B cell (primary cell): ENCODE measurements at regions not wholly inside any gene's neighbourhood (a gene's known extent, or its start where the extent isn't known, plus 50 kb on each side); places are given as distances from the start of the nearest gene placed in this dataset.
"Not testable (repeated sequence)": the region's sequence is repeated elsewhere in the genome, so short reads cannot be mapped to it uniquely, and the experiment has no call there.

Source experiments
- ATAC-seq: fragments of 200-7000 bp; cut with Tn5 transposase; one replicate; pipeline ENCODE4 v1.10.0; 2021; ENCODE audit warnings: low read depth, mild to moderate bottlenecking, moderate number of reproducible peaks, moderate library complexity
- CTCF ChIA-PET: fragments of 350-600 bp; sonication (Branson Sonifier 250); formaldehyde crosslinking; loops from one replicate; lab custom pipeline; 2021; ENCODE audit warnings: antibody characterized with exemption, inconsistent platforms; lab: Charles Lee
- POLR2A ChIA-PET: fragments of 350-600 bp; sonication (Branson Sonifier 250); formaldehyde crosslinking; loops from one replicate; lab custom pipeline; 2021; ENCODE audit warnings: antibody characterized with exemption; lab: Charles Lee
- DNase-seq: peaks from one replicate; pipeline ENCODE4 v3.0.0; 2013
- H2AFZ ChIP-seq: 2 replicates; pipeline ENCODE4 v1.6.1; 2012; ENCODE audit warnings: mild to moderate bottlenecking, low read depth, low read length; ENCODE audit not compliant: insufficient read depth, poor library complexity, severe bottlenecking
- H3K27ac ChIP-seq, 2 donors: 1 replicate in 1 of 2; 2 replicates in 1 of 2; pipeline ENCODE4 v1.5.1; 2012 to 2013; ENCODE audit warnings: low read length in 2 of 2, mild to moderate bottlenecking in 2 of 2, moderate library complexity in 1 of 2
- H3K27me3 ChIP-seq, 4 experiments: fragments of 200-600 bp in 1 of 4; sonication (generic) in 1 of 4; replicated peaks in 1 of 4; 1 replicate in 2 of 4; 2 replicates in 2 of 4; pipeline versions ENCODE4 v1.6.1 to v1.7.0; 2013 to 2016; ENCODE audit warnings: low read length in 3 of 4, mild to moderate bottlenecking in 2 of 4, mixed read lengths in 1 of 4, moderate library complexity in 1 of 4; ENCODE audit not compliant: insufficient read depth in 4 of 4, control insufficient read depth in 3 of 4; ENCODE audit errors: control extremely low read depth in 1 of 4
- H3K36me3 ChIP-seq, 2 experiments: replicated peaks in 1 of 2; 1 replicate in 1 of 2; 2 replicates in 1 of 2; pipeline versions ENCODE4 v1.6.1 to v1.7.1; 2013; ENCODE audit warnings: low read length in 1 of 2; ENCODE audit not compliant: insufficient read depth in 2 of 2, control insufficient read depth in 1 of 2; ENCODE audit errors: control extremely low read depth in 1 of 2, extremely low read depth in 1 of 2
- H3K4me1 ChIP-seq, 2 donors: fragments of 200-600 bp in 1 of 2; sonication (generic) in 1 of 2; 1 replicate in 1 of 2; 2 replicates in 1 of 2; pipeline versions ENCODE4 v1.5.1 to v1.6.1; 2013 to 2017; ENCODE audit warnings: low read length in 2 of 2; ENCODE audit not compliant: control insufficient read depth in 2 of 2, insufficient read depth in 2 of 2
- H3K4me2 ChIP-seq: replicated peaks from 2 replicates; pipeline ENCODE3; 2012; ENCODE audit warnings: mild to moderate bottlenecking, low read depth, low read length; ENCODE audit not compliant: poor library complexity, severe bottlenecking
- H3K4me3 ChIP-seq, 5 experiments: fragments of 200-600 bp in 1 of 5; sonication (generic) in 1 of 5; 1 replicate in 3 of 5; 2 replicates in 2 of 5; pipeline versions ENCODE4 v1.5.1 to v1.7.0; 2011 to 2016; ENCODE audit warnings: low read length in 4 of 5, mild to moderate bottlenecking in 4 of 5, low read depth in 2 of 5, control low read depth in 1 of 5, moderate library complexity in 1 of 5; ENCODE audit not compliant: insufficient read depth in 1 of 5; ENCODE audit errors: control extremely low read depth in 1 of 5, extremely low read depth in 1 of 5
- H3K79me2 ChIP-seq: fragments of 200-600 bp; sonication (generic); one replicate; pipeline ENCODE4 v1.6.0; 2016; ENCODE audit warnings: low read length; ENCODE audit not compliant: control insufficient read depth, insufficient read depth
- H3K9ac ChIP-seq: fragments of 200-600 bp; sonication (generic); 2 replicates; pipeline ENCODE4 v1.6.1; 2017; ENCODE audit warnings: mild to moderate bottlenecking, low read length, moderate library complexity
- H3K9me3 ChIP-seq, 3 donors: one replicate each; pipeline versions ENCODE4 v1.6.1 to v1.7.1; 2013; ENCODE audit warnings: low read length in 2 of 3; ENCODE audit not compliant: control insufficient read depth in 2 of 3, insufficient read depth in 1 of 3; ENCODE audit errors: control extremely low read depth in 1 of 3
- H4K20me1 ChIP-seq: 2 replicates; pipeline ENCODE4 v1.6.0; 2012; ENCODE audit warnings: mild to moderate bottlenecking, low read length; ENCODE audit not compliant: insufficient read depth, control insufficient read depth, poor library complexity, severe bottlenecking
- H3K27ac Mint-ChIP-seq: one replicate; pipeline ENCODE4 v1.8.0; 2021; ENCODE audit warnings: mixed read lengths
- H3K27me3 Mint-ChIP-seq: one replicate; pipeline ENCODE4 v1.8.0; 2021; ENCODE audit warnings: mixed read lengths
- H3K4me1 Mint-ChIP-seq: one replicate; pipeline ENCODE4 v1.8.0; 2021; ENCODE audit warnings: mixed read lengths
- H3K4me3 Mint-ChIP-seq: one replicate; pipeline ENCODE4 v1.8.0; 2021; ENCODE audit warnings: mixed read lengths
- H3K9me3 Mint-ChIP-seq: one replicate; pipeline ENCODE4 v1.8.0; 2022; ENCODE audit warnings: mixed read lengths; ENCODE audit not compliant: insufficient read depth
- CTCF ChIP-seq: fragments of 200-600 bp; IDR thresholded peaks from one replicate; pipeline ENCODE4 v1.8.0; 2022; ENCODE audit warnings: antibody characterized with exemption, mild to moderate bottlenecking
- EZH2 ChIP-seq: IDR thresholded peaks from 2 replicates; pipeline ENCODE4 v1.6.1; 2012; ENCODE audit warnings: borderline replicate concordance, low read depth, mild to moderate bottlenecking, moderate library complexity, low read length; ENCODE audit not compliant: insufficient read depth, poor library complexity, severe bottlenecking
- WGBS: methylation state at CpG from one replicate; pipeline ENCODE4 v1.1.5; 2013; ENCODE audit warnings: missing lambda C conversion rate; ENCODE audit not compliant: insufficient coverage; 5-methylcytosine and 5-hydroxymethylcytosine counted together
- intact Hi-C: fragments of 100-400 bp; cut with micrococcal nuclease; formaldehyde crosslinking; loops from one replicate; pipeline ENCODE4 v1.10.0; 2022

- no peaks in the 10 kb centered on the region for H3K4me1 Mint-ChIP-seq
- H3K79me2 ChIP-seq: no peaks in the 10 kb centered on the region
- no peak overlapping the region for H3K4me3 ChIP-seq
- H3K36me3 ChIP-seq: no peaks in the 10 kb centered on the region
- TF ChIP-seq EZH2 (no peak), CTCF (no peak)
- no CpG with 5 or more reads among the region's 3 CpGs for WGBS
- H3K9me3 Mint-ChIP-seq: peaks cover 2% of the 10 kb centered on the region
- no peak overlapping the region for H3K9ac ChIP-seq
- intact Hi-C loops: no loop called here
- H2AFZ ChIP-seq: no peak overlapping the region
- ATAC-seq (no peak), DNase-seq (no peak)
- H3K27me3 Mint-ChIP-seq: no peaks in the 10 kb centered on the region
- no peak overlapping the region for H3K4me3 Mint-ChIP-seq
- no peak overlapping the region for H3K4me2 ChIP-seq
- H3K27ac Mint-ChIP-seq: no peak overlapping the region
- H3K4me1 ChIP-seq: no peaks in the 10 kb centered on the region
- H3K27ac ChIP-seq: no peak overlapping the region
- H4K20me1 ChIP-seq: no peaks in the 10 kb centered on the region
- H3K9me3 ChIP-seq: no peaks in the 10 kb centered on the region
- H3K27me3 ChIP-seq: no peaks in the 10 kb centered on the region
- ChIA-PET POLR2A (no interaction called here), CTCF (no interaction called here)
Measured at GRCh38 chr14:40983604-40984003, 623.1 kb upstream of the LRFN5 start.

- ATAC-seq: no peak
- TF ChIP-seq CTCF: no peak
- TF ChIP-seq EZH2: no peak
- H3K4me1 ChIP-seq: no peaks in the 10 kb centered on the region
Measured at GRCh38 chr14:40981247-40981646, 625.4 kb upstream of the LRFN5 start.

GRCh38 chr14:40960257-40960656 is 646.4 kb upstream of the LRFN5 start:
- H3K9me3 Mint-ChIP-seq, H3K9ac ChIP-seq, H3K4me1 ChIP-seq, H3K4me2 ChIP-seq, H2AFZ ChIP-seq, H3K4me1 Mint-ChIP-seq, H3K36me3 ChIP-seq, POLR2A ChIA-PET, ATAC-seq, H3K27me3 Mint-ChIP-seq, DNase-seq, intact Hi-C loops, H3K27ac ChIP-seq, H3K4me3 Mint-ChIP-seq, CTCF ChIA-PET, H3K4me3 ChIP-seq, H3K27me3 ChIP-seq, H3K27ac Mint-ChIP-seq, H3K9me3 ChIP-seq, H4K20me1 ChIP-seq, H3K79me2 ChIP-seq: not testable (repeated sequence)
- 60% methylated on average over 1 of the region's 2 CpGs for WGBS

More at GRCh38 chr14:40981247-40981646, 625.4 kb upstream of the LRFN5 start:
- Histone ChIP-seq H3K4me2 (no peak overlapping the region), H2AFZ (no peak overlapping the region), H3K9me3 (no peaks in the 10 kb centered on the region), H3K36me3 (no peaks in the 10 kb centered on the region), H3K79me2 (no peaks in the 10 kb centered on the region), H3K27me3 (no peaks in the 10 kb centered on the region), H4K20me1 (no peaks in the 10 kb centered on the region), H3K27ac (no peak overlapping the region), H3K4me3 (no peak overlapping the region), H3K9ac (no peak overlapping the region)
- 100% methylated on average over 1 of the region's 3 CpGs for WGBS
- ChIA-PET POLR2A (no interaction called here), CTCF (no interaction called here)
- Mint-ChIP-seq H3K27ac (no peak overlapping the region), H3K9me3 (peaks cover 2% of the 10 kb centered on the region), H3K4me3 (no peak overlapping the region), H3K4me1 (no peaks in the 10 kb centered on the region), H3K27me3 (no peaks in the 10 kb centered on the region)
- intact Hi-C loops: no loop called here
- no peak for DNase-seq
